BLaER1 (cell line): ENCODE measurements at regions not wholly inside any gene's neighbourhood (a gene's known extent, or its start where the extent isn't known, plus 50 kb on each side); places are given as distances from the start of the nearest gene placed in this dataset.

Source experiments
- H3K27ac ChIP-seq: shearing (Covaris generic); formaldehyde crosslinking; 2 replicates; pipeline ENCODE4 v1.8.1; 2022
- H3K27me3 ChIP-seq: shearing (Covaris generic); formaldehyde crosslinking; 2 replicates; pipeline ENCODE4 v1.8.1; 2022
- H3K36me3 ChIP-seq: shearing (Covaris generic); formaldehyde crosslinking; 2 replicates; pipeline ENCODE4 v1.8.1; 2022
- H3K4me1 ChIP-seq: shearing (Covaris generic); formaldehyde crosslinking; 2 replicates; pipeline ENCODE4 v1.8.1; 2022
- H3K4me2 ChIP-seq: shearing (Covaris generic); formaldehyde crosslinking; 2 replicates; pipeline ENCODE4 v1.8.1; 2022
- H3K4me3 ChIP-seq: shearing (Covaris generic); formaldehyde crosslinking; 2 replicates; pipeline ENCODE4 v1.8.1; 2022
- H3K9ac ChIP-seq: shearing (Covaris generic); formaldehyde crosslinking; 2 replicates; pipeline ENCODE4 v1.8.1; 2022
- H3K9me3 ChIP-seq: shearing (Covaris generic); formaldehyde crosslinking; 2 replicates; pipeline ENCODE4 v1.8.1; 2022
- H4K20me1 ChIP-seq: shearing (Covaris generic); formaldehyde crosslinking; 2 replicates; pipeline ENCODE4 v1.8.1; 2022
- Cebpa-rat ChIP-seq: shearing (Covaris generic); IDR thresholded peaks from 2 replicates; pipeline ENCODE4 v1.8.1; 2022

GRCh38 chr1:56151402-56151801, 428.0 kb downstream of the PLPP3 start:
- Histone ChIP-seq H3K36me3 (no peaks in the 10 kb centered on the region), H4K20me1 (no peaks in the 10 kb centered on the region), H3K4me2 (no peak overlapping the region), H3K9me3 (no peaks in the 10 kb centered on the region), H3K27me3 (no peaks in the 10 kb centered on the region), H3K4me3 (no peak overlapping the region), H3K4me1 (no peaks in the 10 kb centered on the region), H3K9ac (no peak overlapping the region), H3K27ac (no peak overlapping the region)
- TF ChIP-seq Cebpa-rat: peak; percentile 24; the same call in 1 of the 2 replicates

DNA sequence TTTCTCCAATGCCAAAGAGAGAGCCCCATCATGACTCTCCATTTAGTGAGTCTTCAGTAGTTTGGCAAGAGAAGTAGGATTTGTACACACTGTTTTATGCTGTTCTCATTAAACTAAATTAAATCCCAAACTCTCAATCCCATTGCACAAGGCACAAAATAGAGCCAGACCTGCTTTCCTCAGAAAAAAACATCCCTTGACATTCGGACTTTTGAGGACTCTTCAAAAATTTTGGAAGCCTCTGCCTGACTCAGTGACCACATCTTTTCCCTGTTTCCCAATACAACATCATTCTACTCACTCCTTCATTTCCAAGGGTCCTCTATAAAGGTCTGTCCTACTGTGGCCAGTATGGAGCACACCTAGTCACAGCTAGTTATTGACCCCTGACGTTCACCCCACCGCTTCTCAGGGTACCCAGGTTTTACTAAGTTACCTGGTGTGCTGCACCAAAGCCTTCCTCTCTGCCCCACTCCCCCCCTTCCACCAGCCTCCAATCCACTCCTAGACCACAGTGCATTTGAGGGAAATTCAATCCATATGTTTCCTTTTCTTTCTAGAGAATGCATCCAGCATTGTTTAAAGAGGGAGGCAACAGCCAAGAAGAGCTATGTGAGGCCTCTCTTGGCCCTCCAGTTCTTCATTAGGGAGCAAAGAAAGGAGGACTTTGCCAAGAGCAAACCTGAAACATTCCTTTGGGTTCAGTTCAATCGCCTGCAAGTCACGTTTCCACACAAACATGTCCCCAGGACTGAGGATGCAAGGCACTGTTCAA, 428.7 kb downstream of the PLPP3 start:
- H4K20me1 ChIP-seq: no peaks in the 10 kb centered on the region
- no peak overlapping the region for H3K27ac ChIP-seq
- no peak overlapping the region for H3K4me2 ChIP-seq
- no peak overlapping the region for H3K9ac ChIP-seq
- H3K27me3 ChIP-seq: no peaks in the 10 kb centered on the region
- no peak overlapping the region for H3K4me3 ChIP-seq
- no peaks in the 10 kb centered on the region for H3K9me3 ChIP-seq
- TF ChIP-seq Cebpa-rat: no peak
- H3K4me1 ChIP-seq: no peaks in the 10 kb centered on the region
- H3K36me3 ChIP-seq: no peaks in the 10 kb centered on the region

- H3K9ac ChIP-seq: no peak overlapping the region
These were observed 429.6 kb downstream of the PLPP3 start for GRCh38 chr1:56149761-56150160.

DNA sequence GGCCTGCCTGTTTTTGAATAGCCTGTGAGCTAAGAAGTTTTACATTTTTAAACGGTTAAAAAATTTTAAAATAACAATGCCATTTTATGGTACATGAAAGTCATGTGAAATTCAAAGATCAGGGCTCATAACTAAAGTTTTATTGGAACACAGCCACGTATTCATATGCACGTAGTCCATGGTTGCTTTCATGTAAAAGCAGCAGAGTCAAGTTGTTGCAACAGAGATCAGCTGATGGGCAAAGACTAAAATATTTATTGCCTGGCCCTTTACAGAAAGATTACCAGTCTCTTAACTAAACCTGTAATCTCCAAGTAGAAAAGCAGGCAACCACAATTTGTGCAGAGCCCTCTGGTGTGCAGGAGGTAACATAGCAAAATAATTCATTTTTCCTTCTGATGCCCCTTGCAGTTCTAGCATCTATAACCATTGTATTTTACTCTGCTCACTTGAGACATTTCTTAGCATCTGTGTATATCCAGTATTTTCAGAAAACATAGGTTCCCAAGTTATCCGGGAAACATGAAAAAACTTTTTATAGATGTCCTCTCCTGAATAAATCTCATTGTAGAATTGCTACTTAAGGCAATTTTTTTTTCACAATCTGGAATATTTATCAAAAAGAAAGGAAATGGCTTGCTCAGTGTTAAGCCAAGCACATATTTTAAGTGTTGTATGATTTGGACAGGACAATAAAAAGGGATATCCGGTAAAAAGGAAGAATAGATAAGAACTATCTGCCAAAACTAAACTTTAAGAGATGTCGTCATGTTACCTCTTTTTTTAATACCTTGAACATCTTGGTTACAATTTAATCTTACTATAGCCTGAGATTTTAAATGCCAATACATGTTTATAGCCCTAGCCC, 430.8 kb downstream of the PLPP3 start:
- H3K36me3 ChIP-seq: no peaks in the 10 kb centered on the region
- no peak overlapping the region for H3K9ac ChIP-seq
- no peak overlapping the region for H3K4me3 ChIP-seq
- no peaks in the 10 kb centered on the region for H3K27me3 ChIP-seq
- no peak for TF ChIP-seq Cebpa-rat
- H3K4me1 ChIP-seq: no peaks in the 10 kb centered on the region
- H3K9me3 ChIP-seq: no peaks in the 10 kb centered on the region
- H3K4me2 ChIP-seq: no peak overlapping the region
- no peaks in the 10 kb centered on the region for H4K20me1 ChIP-seq
- no peak overlapping the region for H3K27ac ChIP-seq

More at GRCh38 chr1:56149761-56150160, 429.6 kb downstream of the PLPP3 start:
- H3K4me3 ChIP-seq: no peak overlapping the region
- no peaks in the 10 kb centered on the region for H3K9me3 ChIP-seq
- no peaks in the 10 kb centered on the region for H3K36me3 ChIP-seq
- H4K20me1 ChIP-seq: no peaks in the 10 kb centered on the region
- H3K4me2 ChIP-seq: no peak overlapping the region
- no peak for TF ChIP-seq Cebpa-rat
- no peaks in the 10 kb centered on the region for H3K27me3 ChIP-seq
- no peak overlapping the region for H3K27ac ChIP-seq
- no peaks in the 10 kb centered on the region for H3K4me1 ChIP-seq

- no peak overlapping the region for H3K4me3 ChIP-seq
- H3K4me1 ChIP-seq: no peaks in the 10 kb centered on the region
- no peak overlapping the region for H3K4me2 ChIP-seq
- H4K20me1 ChIP-seq: no peaks in the 10 kb centered on the region
- H3K9me3 ChIP-seq: no peaks in the 10 kb centered on the region
- no peaks in the 10 kb centered on the region for H3K36me3 ChIP-seq
- TF ChIP-seq Cebpa-rat: no peak
- no peaks in the 10 kb centered on the region for H3K27me3 ChIP-seq
- H3K9ac ChIP-seq: no peak overlapping the region
- H3K27ac ChIP-seq: no peak overlapping the region
These were observed 431.9 kb downstream of the PLPP3 start for GRCh38 chr1:56147459-56147858.

- no peaks in the 10 kb centered on the region for H3K9me3 ChIP-seq
- no peak overlapping the region for H3K27ac ChIP-seq
- no peak overlapping the region for H3K4me2 ChIP-seq
- no peak for TF ChIP-seq Cebpa-rat
- no peaks in the 10 kb centered on the region for H3K27me3 ChIP-seq
- no peaks in the 10 kb centered on the region for H3K4me1 ChIP-seq
- H4K20me1 ChIP-seq: no peaks in the 10 kb centered on the region
- H3K36me3 ChIP-seq: no peaks in the 10 kb centered on the region
- H3K9ac ChIP-seq: no peak overlapping the region
- H3K4me3 ChIP-seq: no peak overlapping the region
These were observed 432.3 kb downstream of the PLPP3 start for GRCh38 chr1:56147034-56147433.

DNA sequence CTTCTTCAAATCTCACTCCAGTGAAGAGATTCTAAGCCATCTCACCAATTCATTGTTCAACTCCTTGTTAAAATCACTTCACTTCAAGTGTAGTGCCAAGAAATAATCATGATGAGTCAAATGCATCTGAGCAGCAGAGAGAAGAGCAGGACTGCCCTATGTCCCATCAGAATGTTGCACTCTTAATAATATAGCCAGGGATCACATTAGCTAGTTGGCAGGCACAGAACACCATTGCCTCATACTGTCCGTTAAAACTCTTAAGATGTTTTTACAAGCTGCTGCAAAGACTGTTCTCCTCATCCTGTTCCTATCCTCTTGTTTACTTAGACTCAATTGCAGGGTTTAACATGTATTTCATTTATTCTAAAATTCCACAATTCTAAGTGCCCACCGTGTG, 432.9 kb downstream of the PLPP3 start:
- TF ChIP-seq Cebpa-rat: no peak
- Histone ChIP-seq H4K20me1 (no peaks in the 10 kb centered on the region), H3K4me3 (no peak overlapping the region), H3K27ac (no peak overlapping the region), H3K36me3 (no peaks in the 10 kb centered on the region), H3K4me2 (no peak overlapping the region), H3K4me1 (no peaks in the 10 kb centered on the region), H3K9me3 (no peaks in the 10 kb centered on the region), H3K9ac (no peak overlapping the region), H3K27me3 (no peaks in the 10 kb centered on the region)

DNA sequence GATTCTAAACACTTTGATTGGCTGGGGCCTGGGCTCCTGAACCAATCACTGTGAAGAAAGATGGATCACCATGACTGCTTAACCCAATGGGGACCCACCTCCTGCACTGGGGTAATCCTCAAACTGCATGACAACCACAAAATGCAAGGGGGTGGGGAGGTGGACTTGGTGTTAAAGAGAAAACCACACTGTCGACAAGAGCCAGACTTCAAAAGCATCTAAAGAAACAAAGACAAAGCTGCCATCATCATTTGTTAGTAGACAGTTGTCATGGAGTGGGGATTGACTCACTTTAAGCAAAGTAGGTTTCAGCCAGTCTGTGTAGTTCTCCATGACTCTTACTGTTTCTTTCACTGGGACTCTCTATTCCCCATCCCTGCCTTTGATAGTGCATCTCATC, 433.8 kb downstream of the PLPP3 start:
- H3K27ac ChIP-seq: no peak overlapping the region
- no peak overlapping the region for H3K9ac ChIP-seq
- H4K20me1 ChIP-seq: no peaks in the 10 kb centered on the region
- H3K9me3 ChIP-seq: no peaks in the 10 kb centered on the region
- H3K4me2 ChIP-seq: no peak overlapping the region
- H3K4me3 ChIP-seq: no peak overlapping the region
- TF ChIP-seq Cebpa-rat: no peak
- H3K36me3 ChIP-seq: no peaks in the 10 kb centered on the region
- no peaks in the 10 kb centered on the region for H3K4me1 ChIP-seq
- H3K27me3 ChIP-seq: no peaks in the 10 kb centered on the region

- Histone ChIP-seq H4K20me1 (no peaks in the 10 kb centered on the region), H3K4me1 (no peaks in the 10 kb centered on the region), H3K27me3 (no peaks in the 10 kb centered on the region), H3K9ac (no peak overlapping the region), H3K36me3 (no peaks in the 10 kb centered on the region), H3K4me3 (no peak overlapping the region), H3K9me3 (no peaks in the 10 kb centered on the region), H3K4me2 (no peak overlapping the region), H3K27ac (no peak overlapping the region)
- no peak for TF ChIP-seq Cebpa-rat
These were observed 437.1 kb downstream of the PLPP3 start for GRCh38 chr1:56142301-56142700.

GRCh38 chr1:56139836-56140235, 439.5 kb downstream of the PLPP3 start:
- Histone ChIP-seq H3K4me2 (no peak overlapping the region), H3K9ac (no peak overlapping the region), H3K9me3 (no peaks in the 10 kb centered on the region), H3K4me3 (no peak overlapping the region), H4K20me1 (no peaks in the 10 kb centered on the region), H3K27ac (no peak overlapping the region), H3K36me3 (no peaks in the 10 kb centered on the region), H3K4me1 (no peaks in the 10 kb centered on the region), H3K27me3 (no peaks in the 10 kb centered on the region)
- no peak for TF ChIP-seq Cebpa-rat
